Brain pericyte (primary cell): ENCODE measurements at regions not wholly inside any gene's neighbourhood (a gene's known extent, or its start where the extent isn't known, plus 50 kb on each side); places are given as distances from the start of the nearest gene placed in this dataset.

Source experiments
- DNase-seq: peaks from one replicate; pipeline ENCODE4 v3.0.0-alpha.2; 2012; ENCODE audit warnings: low read depth, low spot score

GRCh38 chr2:128493880-128494279, 175.2 kb upstream of the HS6ST1 start:
- DNase-seq = no peak

- DNase-seq = no peak
Measured at GRCh38 chr2:128494307-128494639, 175.6 kb upstream of the HS6ST1 start.

- no peak for DNase-seq
Measured at GRCh38 chr2:128494640-128495321, 176.1 kb upstream of the HS6ST1 start.

DNA sequence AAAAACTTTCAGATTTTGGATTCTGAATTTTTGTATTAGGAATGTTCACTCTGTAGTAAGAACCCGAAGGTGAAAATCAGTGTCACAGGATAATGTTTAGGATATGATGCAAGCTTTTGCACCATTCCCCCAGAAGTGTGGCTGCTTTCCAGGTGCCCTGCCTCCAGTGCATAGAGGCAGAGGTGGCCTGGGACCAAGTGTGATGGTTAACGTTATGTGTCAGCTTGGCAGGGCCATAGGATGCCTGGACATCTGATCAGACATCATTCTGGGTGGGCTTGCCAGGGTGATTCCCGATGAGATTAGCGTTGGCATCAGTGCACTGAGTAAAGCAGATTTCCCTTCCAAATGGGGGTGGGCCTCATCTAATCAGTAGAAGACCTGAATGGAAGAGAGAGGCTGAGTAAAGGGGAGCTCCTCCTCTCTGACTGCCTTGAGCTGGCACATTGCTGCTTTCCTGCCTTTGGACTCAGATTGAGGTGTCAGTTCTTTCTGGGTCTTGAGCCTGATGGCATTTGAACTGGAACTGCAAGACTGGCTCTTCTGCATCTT, 177.4 kb upstream of the HS6ST1 start:
- DNase-seq = no peak

- no peak for DNase-seq
Measured at GRCh38 chr2:128496700-128497099, 178.0 kb upstream of the HS6ST1 start.

- DNase-seq = no peak
Measured at GRCh38 chr2:128497461-128497860, 178.8 kb upstream of the HS6ST1 start.

GRCh38 chr2:128498086-128498485, 179.4 kb upstream of the HS6ST1 start:
- no peak for DNase-seq

DNA sequence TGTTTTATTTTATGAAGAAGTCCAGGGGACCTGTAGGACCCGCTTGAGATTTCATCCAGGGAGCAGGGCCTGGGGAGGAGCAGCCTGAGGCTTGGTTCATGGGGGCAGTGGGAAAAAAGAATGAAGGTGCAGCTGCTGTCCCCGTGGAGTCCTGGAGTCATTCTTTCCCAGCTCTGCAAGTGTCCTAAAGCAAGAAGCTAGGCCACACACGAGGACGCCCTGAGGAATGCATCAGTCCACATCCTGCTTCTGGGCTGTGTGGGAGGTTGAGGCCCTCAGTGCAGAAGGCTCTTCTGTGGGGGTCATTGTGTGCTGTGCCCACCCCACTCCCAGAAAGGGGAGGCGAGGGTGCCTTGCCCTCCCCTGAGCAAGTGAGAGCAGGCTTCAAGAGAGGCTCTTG, 179.9 kb upstream of the HS6ST1 start:
- DNase-seq = no peak

DNA sequence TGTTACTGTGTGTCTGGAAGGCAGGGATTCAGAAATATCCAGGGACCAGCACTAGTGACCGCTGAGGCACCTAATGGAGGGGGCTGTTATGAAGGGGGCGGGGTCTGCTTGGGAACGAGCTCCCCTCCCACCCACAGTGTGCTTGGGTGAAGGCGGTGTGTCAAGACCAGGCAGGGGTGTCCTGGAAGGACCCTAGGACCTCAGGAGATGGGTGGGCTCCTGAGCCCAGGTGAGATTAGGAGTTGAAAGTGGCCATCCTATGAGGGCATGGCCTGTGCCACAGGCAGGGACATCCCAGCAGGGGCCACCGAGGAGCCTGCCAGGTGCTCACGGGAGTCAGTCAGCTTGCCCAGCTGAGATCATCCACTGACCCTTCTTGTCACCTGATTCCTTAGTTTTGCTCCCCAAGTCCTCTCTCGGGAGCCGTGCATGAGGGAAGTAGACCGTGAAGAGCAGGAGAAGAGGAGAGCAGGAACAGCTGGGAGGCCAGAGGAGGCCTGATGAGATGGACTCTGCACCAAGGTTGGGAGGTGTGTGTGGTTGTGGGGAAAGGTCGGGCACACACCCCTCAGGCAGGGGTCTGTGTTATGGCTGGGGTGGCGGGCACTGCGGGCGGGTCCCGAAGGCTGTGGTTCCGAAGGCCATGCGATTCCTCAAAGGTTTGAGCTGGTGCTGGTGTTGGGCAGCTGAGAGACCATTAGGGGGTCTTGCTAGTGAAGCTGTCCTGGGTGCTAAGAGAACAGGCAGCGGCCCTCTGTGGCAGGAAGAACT, 180.9 kb upstream of the HS6ST1 start:
- DNase-seq = no peak

DNA sequence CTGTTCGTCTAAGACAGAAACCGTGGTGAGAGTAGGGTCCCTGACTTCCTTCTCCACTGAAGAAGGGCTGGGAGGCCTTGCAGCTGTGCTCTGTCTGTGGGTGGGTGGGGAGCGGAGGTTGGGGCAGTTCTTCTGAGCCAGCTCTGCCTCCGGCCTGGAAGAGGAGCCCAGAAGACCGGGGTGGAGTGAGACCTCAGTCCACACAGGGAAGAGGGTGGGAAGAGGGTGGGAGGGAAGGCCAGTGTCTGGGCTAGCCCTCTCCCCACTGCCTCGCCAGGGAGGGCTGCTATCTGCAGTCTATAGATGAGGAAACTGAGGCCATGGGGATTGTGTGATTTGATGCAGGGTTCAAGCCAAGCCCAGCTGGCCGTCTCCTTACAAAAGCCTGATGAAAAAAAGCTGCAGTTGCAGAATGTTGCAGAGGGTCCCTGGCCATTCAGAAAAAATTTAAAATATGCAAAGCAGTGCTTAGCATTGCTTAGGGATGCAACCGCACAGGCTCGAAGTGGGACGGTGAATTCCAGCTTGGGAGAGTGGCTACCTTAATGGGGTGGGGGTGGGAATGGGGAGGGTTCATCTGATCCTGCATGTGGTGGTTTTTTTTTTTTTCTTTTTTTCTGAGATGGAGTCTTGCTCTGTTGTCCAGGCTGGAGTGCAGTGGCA, 181.6 kb upstream of the HS6ST1 start:
- DNase-seq = no peak

GRCh38 chr2:128501006-128501690, 182.5 kb upstream of the HS6ST1 start:
- no peak for DNase-seq

- DNase-seq = no peak
Measured at GRCh38 chr2:128501700-128502099, 183.0 kb upstream of the HS6ST1 start.

GRCh38 chr2:128502200-128502599, 183.5 kb upstream of the HS6ST1 start:
- no peak for DNase-seq

GRCh38 chr2:128502638-128503246, 184.1 kb upstream of the HS6ST1 start:
- no peak for DNase-seq

DNA sequence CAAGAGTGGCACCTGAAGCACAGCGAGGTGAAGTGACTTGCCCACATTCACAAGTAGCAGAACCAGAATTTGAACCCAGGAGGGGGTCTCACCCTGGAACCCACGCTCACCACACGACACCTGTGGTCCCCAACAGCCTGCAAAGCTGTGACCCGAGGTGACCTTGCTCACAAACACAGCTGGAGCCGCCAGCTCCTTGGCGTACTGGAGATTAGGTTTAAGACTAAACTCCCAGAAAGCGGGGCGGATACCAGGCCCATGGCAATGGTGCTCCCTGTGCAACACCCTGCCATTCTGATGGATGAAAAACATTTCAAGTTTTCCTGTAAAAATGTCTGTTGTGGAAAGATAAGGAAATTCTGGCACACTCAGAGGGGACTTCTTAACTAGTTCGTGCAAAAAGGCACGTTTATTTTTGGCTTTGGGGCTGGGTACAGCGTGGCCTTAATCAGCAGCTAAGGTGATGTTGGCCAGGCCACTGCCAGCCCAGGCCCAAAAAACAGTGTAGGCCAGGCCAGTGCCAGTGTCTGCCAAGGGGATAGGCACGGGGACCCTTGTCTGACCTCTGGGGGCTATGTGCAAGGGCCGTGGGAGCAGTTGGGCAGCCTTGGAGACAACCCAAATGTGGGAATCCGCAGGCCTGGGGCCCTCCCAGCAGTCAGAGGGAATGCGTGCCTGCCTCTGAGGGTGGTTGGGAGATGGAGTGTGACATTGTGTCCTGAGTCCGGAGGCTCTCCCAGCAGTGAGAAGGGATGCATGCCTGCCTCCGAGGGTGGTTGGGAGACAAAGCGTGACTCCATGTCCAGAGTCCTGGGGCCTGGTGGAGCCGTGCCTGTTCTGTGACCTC, 185.0 kb upstream of the HS6ST1 start:
- DNase-seq = no peak

DNA sequence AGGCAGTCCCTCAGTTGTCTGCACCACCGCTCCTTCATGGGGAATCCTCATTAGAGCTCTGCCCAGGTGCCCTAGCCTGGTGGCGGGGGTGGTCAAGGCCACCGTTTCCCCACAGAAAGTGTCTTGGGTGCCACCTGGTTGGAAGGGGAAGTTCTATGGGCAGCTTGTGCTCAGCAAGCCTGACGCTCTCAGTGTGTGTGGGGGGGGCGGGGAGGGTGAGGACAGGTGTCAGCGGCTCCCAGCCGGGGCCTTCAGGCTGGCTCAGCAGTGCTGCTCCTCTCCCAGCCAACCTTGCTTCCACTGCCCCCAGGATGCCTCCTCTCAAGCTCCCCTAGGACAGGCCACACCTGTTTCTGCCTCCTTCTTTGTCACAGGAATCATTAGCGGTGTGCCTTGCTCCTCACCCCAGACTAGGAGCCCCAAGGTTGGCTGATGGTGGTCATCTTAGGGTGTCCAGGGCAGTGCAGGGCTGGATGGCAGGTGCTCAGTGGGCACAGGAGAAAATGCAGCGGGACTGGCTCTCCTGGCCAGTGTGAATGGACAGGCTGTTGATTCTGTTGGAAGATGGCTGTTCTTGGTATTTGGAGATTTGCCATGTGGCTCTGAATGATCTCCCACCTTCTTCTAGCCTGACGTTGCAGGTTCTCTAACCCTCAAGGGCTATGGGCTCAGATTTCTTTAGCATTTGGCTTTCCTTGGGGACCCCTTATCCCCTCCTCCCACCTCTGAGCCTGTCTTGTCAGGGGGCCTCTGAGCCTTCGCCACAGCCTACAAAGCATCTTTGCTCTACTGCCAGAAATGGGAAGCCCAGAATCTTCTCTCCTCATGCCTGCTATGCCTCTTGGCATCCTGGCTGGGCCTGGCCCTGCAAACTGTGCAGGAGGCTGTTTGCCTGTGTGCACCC, 185.8 kb upstream of the HS6ST1 start:
- DNase-seq = no peak

- DNase-seq = no peak
Measured at GRCh38 chr2:128505150-128505490, 186.5 kb upstream of the HS6ST1 start.

DNA sequence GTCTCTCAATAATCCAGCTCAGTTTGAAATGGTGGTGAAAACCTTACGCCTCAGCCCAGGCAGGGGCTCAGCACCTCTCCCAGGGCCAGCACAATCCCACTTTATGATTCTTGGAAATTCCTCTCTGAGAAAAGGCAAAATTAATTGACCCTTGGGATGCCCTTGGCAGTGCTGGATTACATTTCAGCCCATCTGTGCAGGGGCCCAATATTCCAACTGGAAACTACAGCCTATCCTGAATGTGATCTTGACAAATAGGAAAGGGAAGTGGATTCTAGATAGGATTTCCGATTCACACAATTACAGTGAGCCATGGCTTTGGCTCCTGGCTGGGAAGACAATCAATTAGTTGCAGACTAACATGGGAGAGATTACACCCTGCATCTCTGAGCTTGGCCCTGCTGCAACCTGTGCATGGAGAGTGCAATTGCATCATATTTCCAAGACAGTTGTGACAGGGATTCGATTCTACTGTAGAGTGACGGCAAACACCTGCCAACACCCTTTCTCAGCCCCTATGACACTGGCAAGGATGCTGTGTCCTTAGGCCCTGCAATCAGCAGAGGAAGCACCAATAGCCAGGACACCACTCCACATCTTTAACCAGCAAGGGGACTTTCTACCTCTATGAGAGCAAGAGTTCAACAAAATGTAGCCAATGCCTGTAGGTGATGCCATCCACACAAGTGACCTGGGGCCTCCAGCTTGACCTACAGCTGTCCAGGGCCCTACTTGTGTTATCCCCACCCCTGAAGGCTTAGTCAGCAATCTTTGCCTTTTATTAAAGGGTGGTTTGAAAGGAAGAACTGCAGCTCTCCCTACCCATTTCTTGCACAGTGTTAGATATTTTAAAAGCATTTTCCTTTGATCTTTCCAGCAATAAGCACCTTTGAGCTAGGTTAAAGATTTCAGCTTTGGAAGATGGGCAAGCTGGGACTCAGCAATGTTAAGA, 187.2 kb upstream of the HS6ST1 start:
- DNase-seq = no peak

DNA sequence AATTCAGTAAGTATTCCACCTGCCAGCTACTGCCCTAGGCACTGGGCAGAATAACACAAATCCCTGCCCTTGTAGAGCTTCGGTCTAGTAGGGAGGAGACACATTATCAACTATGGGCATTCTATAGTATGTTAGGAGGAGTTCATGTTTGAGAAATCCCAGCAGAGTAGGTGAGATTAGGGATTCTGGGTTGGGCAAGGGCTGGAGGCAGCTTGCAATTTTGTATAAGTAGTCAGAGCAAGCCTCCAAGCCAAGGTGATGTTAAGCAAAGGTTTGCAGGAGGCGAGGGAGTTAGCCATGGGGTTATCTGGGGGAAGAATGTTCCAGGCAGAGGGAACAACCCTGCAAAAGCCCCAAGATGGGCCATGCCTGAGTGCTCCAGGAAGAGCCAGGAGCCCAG, 187.9 kb upstream of the HS6ST1 start:
- no peak for DNase-seq
